H1 (cell line): ENCODE measurements at regions not wholly inside any gene's neighbourhood (a gene's known extent, or its start where the extent isn't known, plus 50 kb on each side); places are given as distances from the start of the nearest gene placed in this dataset.

Experiments
- CTCF ChIA-PET: fragments of 300-600 bp; sonication (Branson Sonifier 250); formaldehyde crosslinking; loops from one replicate; lab custom pipeline; 2021; ENCODE audit not compliant: partially characterized antibody; lab: Charles Lee
- POLR2A ChIA-PET: fragments of 300-600 bp; sonication (Branson Sonifier 250); formaldehyde crosslinking; loops from one replicate; lab custom pipeline; 2021; ENCODE audit warnings: inconsistent platforms; ENCODE audit not compliant: partially characterized antibody; lab: Charles Lee
- DNase-seq, 2 experiments: peaks; one replicate each; pipeline versions ENCODE4 v3.0.0 to v3.0.0-alpha.2; 2010 to 2022; ENCODE audit warnings: low spot score in 2 of 2, low read depth in 1 of 2, mixed read lengths in 1 of 2
- FAIRE-seq: peaks from 2 replicates; lab custom pipeline; 2011; peaks lifted over from hg19 to GRCh38; lab: Jason Lieb, UNC
- H2AFZ ChIP-seq: 2 replicates; pipeline ENCODE4 v1.8.1; 2012; ENCODE audit warnings: low read length, inconsistent platforms
- H2AK5ac ChIP-seq: 2 replicates; pipeline ENCODE4 v1.6.1; 2013; ENCODE audit warnings: low read depth, low read length
- H2BK120ac ChIP-seq: replicated peaks from 2 replicates; pipeline ENCODE3; 2013; ENCODE audit warnings: low read depth, low read length, inconsistent platforms
- H2BK12ac ChIP-seq: 2 replicates; pipeline ENCODE4 v1.6.1; 2013; ENCODE audit warnings: low read depth, low read length
- H2BK15ac ChIP-seq: 2 replicates; pipeline ENCODE4 v1.6.1; 2013; ENCODE audit warnings: low read length
- H2BK20ac ChIP-seq: 2 replicates; pipeline ENCODE4 v1.6.1; 2013; ENCODE audit warnings: low read length
- H2BK5ac ChIP-seq: 2 replicates; pipeline ENCODE4 v1.6.1; 2013; ENCODE audit warnings: low read depth, low read length
- H3K14ac ChIP-seq: 2 replicates; pipeline ENCODE4 v1.6.1; 2013; ENCODE audit warnings: inconsistent platforms; ENCODE audit not compliant: insufficient read length
- H3K18ac ChIP-seq: 2 replicates; pipeline ENCODE4 v1.6.1; 2013; ENCODE audit warnings: low read length; ENCODE audit errors: extremely low read depth
- H3K23ac ChIP-seq: 2 replicates; pipeline ENCODE4 v1.6.1; 2013; ENCODE audit warnings: inconsistent platforms; ENCODE audit not compliant: insufficient read length
- H3K23me2 ChIP-seq: 2 replicates; pipeline ENCODE4 v1.6.1; 2013; ENCODE audit warnings: low read depth, low read length
- H3K27ac ChIP-seq: 2 replicates; pipeline ENCODE4 v1.6.1; 2011; ENCODE audit warnings: low read depth, low read length, inconsistent platforms
- H3K27me3 ChIP-seq, 4 experiments: replicated peaks in 1 of 4; 1 replicate in 1 of 4; 2 replicates in 3 of 4; pipeline versions ENCODE4 v1.6.1 to v1.8.1; 2011 to 2013; ENCODE audit warnings: low read length in 3 of 4, mild to moderate bottlenecking in 3 of 4, inconsistent platforms in 2 of 4, mixed read lengths in 2 of 4, moderate library complexity in 1 of 4; ENCODE audit not compliant: control insufficient read depth in 3 of 4, insufficient read depth in 3 of 4; ENCODE audit errors: extremely low read depth in 1 of 4
- H3K36me3 ChIP-seq, 4 experiments: 2 replicates each; pipeline versions ENCODE4 v1.6.1 to v1.8.1; 2011 to 2013; ENCODE audit warnings: mild to moderate bottlenecking in 4 of 4, low read length in 3 of 4, moderate library complexity in 2 of 4, control low read depth in 1 of 4, inconsistent platforms in 1 of 4; ENCODE audit not compliant: insufficient read depth in 4 of 4, control insufficient read depth in 2 of 4
- H3K4ac ChIP-seq: replicated peaks from 2 replicates; pipeline ENCODE3; 2013; ENCODE audit warnings: low read length, low read depth, mixed read lengths, inconsistent platforms; ENCODE audit not compliant: insufficient read length
- H3K4me1 ChIP-seq, 4 experiments: replicated peaks in 1 of 4; 1 replicate in 1 of 4; 2 replicates in 3 of 4; pipeline versions ENCODE4 v1.6.1 to v1.8.1; 2011 to 2013; ENCODE audit warnings: low read length in 3 of 4, inconsistent platforms in 2 of 4, mixed read lengths in 1 of 4; ENCODE audit not compliant: insufficient read depth in 4 of 4, control insufficient read depth in 3 of 4
- H3K4me2 ChIP-seq, 2 experiments: 2 replicates each; pipeline versions ENCODE4 v1.6.1 to v1.8.1; 2011 to 2013; ENCODE audit warnings: low read depth in 2 of 2, low read length in 2 of 2, control low read depth in 1 of 2, inconsistent platforms in 1 of 2, mild to moderate bottlenecking in 1 of 2; ENCODE audit not compliant: insufficient read depth in 1 of 2
- H3K4me3 ChIP-seq, 4 experiments: fragments of 200-600, 300-600 bp in 1 of 4; sonication (generic), shearing (Covaris generic), sonication (Bioruptor Twin) in 1 of 4; 2 replicates each; pipeline versions ENCODE4 v1.5.1 to v1.8.1; 2011 to 2016; ENCODE audit warnings: low read length in 4 of 4, low read depth in 3 of 4, control low read depth in 2 of 4, inconsistent platforms in 2 of 4, mild to moderate bottlenecking in 2 of 4, mixed read lengths in 1 of 4, moderate library complexity in 1 of 4; ENCODE audit not compliant: insufficient read depth in 2 of 4; ENCODE audit errors: extremely low read depth in 1 of 4
- H3K56ac ChIP-seq: replicated peaks from 2 replicates; pipeline ENCODE3; 2013; ENCODE audit warnings: low read depth, mild to moderate bottlenecking, mixed read lengths, low read length, inconsistent platforms; ENCODE audit not compliant: insufficient read length
- H3K79me1 ChIP-seq: 2 replicates; pipeline ENCODE4 v1.6.1; 2013; ENCODE audit warnings: low read depth, low read length, control low read depth
- H3K79me2 ChIP-seq, 2 experiments: 2 replicates each; pipeline versions ENCODE4 v1.6.1 to v1.8.1; 2012 to 2013; ENCODE audit warnings: low read length in 2 of 2, mild to moderate bottlenecking in 2 of 2, inconsistent platforms in 1 of 2; ENCODE audit not compliant: insufficient read depth in 2 of 2, control insufficient read depth in 1 of 2
- H3K9ac ChIP-seq, 4 experiments: replicated peaks in 1 of 4; 1 replicate in 1 of 4; 2 replicates in 3 of 4; pipeline versions ENCODE4 v1.6.1 to v1.8.1; 2011 to 2013; ENCODE audit warnings: low read depth in 3 of 4, low read length in 3 of 4, control low read depth in 2 of 4, mild to moderate bottlenecking in 2 of 4, moderate library complexity in 2 of 4, inconsistent platforms in 1 of 4; ENCODE audit errors: extremely low read depth in 1 of 4
- H3K9me3 ChIP-seq, 2 experiments: 2 replicates each; pipeline versions ENCODE4 v1.6.1 to v1.8.1; 2012 to 2013; ENCODE audit warnings: mild to moderate bottlenecking in 2 of 2, moderate library complexity in 2 of 2, control low read depth in 1 of 2, inconsistent platforms in 1 of 2, low read depth in 1 of 2, low read length in 1 of 2, mixed read lengths in 1 of 2; ENCODE audit not compliant: insufficient read depth in 2 of 2
- H4K20me1 ChIP-seq, 2 experiments: replicated peaks in 1 of 2; 2 replicates each; pipeline versions ENCODE3 to v1.8.1; 2011 to 2013; ENCODE audit warnings: inconsistent platforms in 2 of 2, low read length in 2 of 2, mild to moderate bottlenecking in 1 of 2; ENCODE audit not compliant: insufficient read depth in 2 of 2, control insufficient read depth in 1 of 2
- H4K5ac ChIP-seq: 2 replicates; pipeline ENCODE4 v1.6.1; 2013; ENCODE audit warnings: low read length, low read depth, mixed read lengths, inconsistent platforms; ENCODE audit not compliant: insufficient read length
- H4K8ac ChIP-seq: 2 replicates; pipeline ENCODE4 v1.8.0; 2013; ENCODE audit warnings: mild to moderate bottlenecking, moderate library complexity, low read length, inconsistent platforms; ENCODE audit not compliant: insufficient read depth; ENCODE audit errors: extremely low read depth
- H4K91ac ChIP-seq: replicated peaks from 2 replicates; pipeline ENCODE3; 2013; ENCODE audit warnings: low read length, mixed read lengths, inconsistent platforms; ENCODE audit not compliant: insufficient read length
- CEBPB ChIP-seq: IDR thresholded peaks from 2 replicates; pipeline ENCODE4 v1.6.1; 2012; ENCODE audit warnings: low read depth, low read length
- CTBP2 ChIP-seq: IDR thresholded peaks from 2 replicates; pipeline ENCODE4 v1.7.0; 2011; ENCODE audit warnings: borderline replicate concordance, mild to moderate bottlenecking, moderate library complexity, mixed read lengths, low read length; ENCODE audit not compliant: insufficient read depth, insufficient read length
- EZH2 ChIP-seq: fragments of 200-600 bp; sonication (generic); IDR thresholded peaks from 2 replicates; pipeline ENCODE4 v1.7.1; 2012; ENCODE audit warnings: low read depth, mild to moderate bottlenecking, moderate library complexity, low read length, inconsistent platforms; ENCODE audit not compliant: severe bottlenecking
- POLR2A ChIP-seq, 2 experiments: IDR thresholded peaks; 1 replicate in 1 of 2; 2 replicates in 1 of 2; pipeline ENCODE4 v1.6.1; 2011; ENCODE audit warnings: low read depth in 2 of 2, low read length in 2 of 2, mild to moderate bottlenecking in 2 of 2; ENCODE audit errors: control extremely low read depth in 1 of 2
- RNF2 ChIP-seq: fragments of 200-900, 300-1000 bp; sonication (generic); IDR thresholded peaks from 2 replicates; pipeline ENCODE4 v1.7.1; 2016; ENCODE audit warnings: borderline replicate concordance, low read depth, mild to moderate bottlenecking, antibody characterized with exemption, low read length; ENCODE audit not compliant: poor library complexity, severe bottlenecking; ENCODE audit errors: missing control alignments
- SIRT6 ChIP-seq: IDR thresholded peaks from one replicate; pipeline ENCODE4 v1.7.1; 2012; ENCODE audit warnings: low read length, inconsistent platforms
- WGBS, 2 experiments: shearing (Covaris generic) in 1 of 2; methylation state at CpG; one replicate each; pipeline versions ENCODE4 v1.1.6 to v1.1.7; 2013 to 2015; ENCODE audit warnings: low lambda C conversion rate in 2 of 2, mixed read lengths in 2 of 2, inconsistent platforms in 1 of 2, low coverage in 1 of 2, missing lambda C conversion rate in 1 of 2; ENCODE audit not compliant: insufficient replicate concordance in 2 of 2, insufficient coverage in 1 of 2, insufficient read length in 1 of 2; ENCODE audit errors: extremely low coverage in 1 of 2, missing lambda C conversion rate in 1 of 2; 5-methylcytosine and 5-hydroxymethylcytosine counted together

GRCh38 chr13:73281746-73282145, 222.9 kb downstream of the KLF5 start:
- Histone ChIP-seq H3K56ac (no peak overlapping the region), H2AFZ (no peak overlapping the region), H2BK120ac (no peak overlapping the region), H3K4ac (no peak overlapping the region), H4K91ac (no peak overlapping the region), H2BK15ac (no peak overlapping the region), H2BK5ac (no peak overlapping the region), H3K27ac (no peak overlapping the region), H3K79me2 (no peaks in the 10 kb centered on the region), H3K23me2 (no peaks in the 10 kb centered on the region), H3K4me2 (no peak overlapping the region), H3K27me3 (no peaks in the 10 kb centered on the region), H3K36me3 (no peaks in the 10 kb centered on the region), H3K4me3 (no peak overlapping the region), H3K9ac (no peak overlapping the region), H3K23ac (no peak overlapping the region), H4K20me1 (no peaks in the 10 kb centered on the region), H3K9me3 (no peaks in the 10 kb centered on the region), H3K4me1 (no peaks in the 10 kb centered on the region), H3K79me1 (no peaks in the 10 kb centered on the region), H4K8ac (no peak overlapping the region), H3K18ac (no peak overlapping the region), H2BK12ac (no peak overlapping the region), H2AK5ac (no peak overlapping the region), H4K5ac (no peak overlapping the region), H2BK20ac (no peak overlapping the region), H3K14ac (no peak overlapping the region)
- CTCF ChIA-PET, result interaction anchor here (0.9 to 3.1 kb wide), 2 partner anchors 10 to 17 kb away, joined by 4 to 11 read pairs; no protein-coding TSS in a partner anchor
- TF ChIP-seq CTBP2 (no peak), POLR2A (IDR thresholded peaks at IDR 0.05; ENCODE audit: control extremely low read depth in 1 of 2, low read depth in 2 of 2, low read length in 2 of 2) (no peak), RNF2 (no peak), CEBPB (no peak), SIRT6 (no peak), EZH2 (no peak)
- 88% methylated on average over 2 of the region's 2 CpGs; no CpG with 5 or more reads in 1 of the 2 experiments for WGBS, 2 experiments
- FAIRE-seq (no peak), DNase-seq (no peak)
- POLR2A ChIA-PET, result no interaction called here
